Smooth muscle cell (in vitro differentiated cells): ENCODE measurements at regions not wholly inside any gene's neighbourhood (a gene's known extent, or its start where the extent isn't known, plus 50 kb on each side); places are given as distances from the start of the nearest gene placed in this dataset.

Experiments used
- DNase-seq: peaks from one replicate; lab custom pipeline; 2025; ENCODE audit not compliant: unreplicated experiment; lab: John Stamatoyannopoulos, UW
- H2AFZ ChIP-seq: fragments of 200-600 bp; sonication (generic); 2 replicates; pipeline ENCODE4 v1.6.0; 2016; ENCODE audit warnings: antibody characterized with exemption, low read depth, mild to moderate bottlenecking
- H3F3A ChIP-seq: fragments of 200-600 bp; sonication (generic); 2 replicates; pipeline ENCODE4 v1.6.0; 2017; ENCODE audit warnings: antibody characterized with exemption, low read depth
- H3K27ac ChIP-seq: fragments of 200-600 bp; sonication (generic); 2 replicates; pipeline ENCODE4 v1.5.1; 2016; ENCODE audit warnings: low read depth, mild to moderate bottlenecking
- H3K27me3 ChIP-seq: fragments of 200-600 bp; sonication (generic); 2 replicates; pipeline ENCODE4 v1.6.1; 2016; ENCODE audit warnings: low read depth, mild to moderate bottlenecking
- H3K36me3 ChIP-seq: fragments of 200-600 bp; sonication (generic); 2 replicates; pipeline ENCODE4 v1.5.1; 2016; ENCODE audit warnings: low read depth
- H3K4me1 ChIP-seq: fragments of 200-600 bp; sonication (generic); 2 replicates; pipeline ENCODE4 v1.5.1; 2016; ENCODE audit warnings: low read depth
- H3K4me2 ChIP-seq: fragments of 200-600 bp; sonication (generic); 2 replicates; pipeline ENCODE4 v1.6.0; 2016; ENCODE audit warnings: mild to moderate bottlenecking
- H3K4me3 ChIP-seq: fragments of 200-600 bp; sonication (generic); 2 replicates; pipeline ENCODE4 v1.5.1; 2016; ENCODE audit warnings: mild to moderate bottlenecking
- H3K79me2 ChIP-seq: fragments of 200-600 bp; sonication (generic); 2 replicates; pipeline ENCODE4 v1.6.0; 2016; ENCODE audit warnings: low read depth, mild to moderate bottlenecking
- H3K9ac ChIP-seq: fragments of 200-600 bp; sonication (generic); 2 replicates; pipeline ENCODE4 v1.6.0; 2016; ENCODE audit warnings: low read depth
- H3K9me3 ChIP-seq: fragments of 200-600 bp; sonication (generic); replicated peaks from 2 replicates; pipeline ENCODE4 v1.5.1; 2016; ENCODE audit warnings: low read depth
- H4K20me1 ChIP-seq: fragments of 200-600 bp; sonication (generic); 2 replicates; pipeline ENCODE4 v1.6.0; 2016; ENCODE audit warnings: low read depth
- CTCF ChIP-seq: fragments of 200-600 bp; sonication (generic); IDR thresholded peaks from 2 replicates; pipeline ENCODE4 v1.5.1; 2017; ENCODE audit warnings: borderline replicate concordance, mild to moderate bottlenecking, antibody characterized with exemption; ENCODE audit not compliant: insufficient read depth, poor library complexity, severe bottlenecking
- WGBS: methylation state at CpG from one replicate; pipeline ENCODE4 v1.1.7; 2016; ENCODE audit warnings: low lambda C conversion rate; 5-methylcytosine and 5-hydroxymethylcytosine counted together

GRCh38 chr20:62576815-62577489 lies 65.4 kb upstream of the SLCO4A1 start:
- Histone ChIP-seq H3K4me2 (no peak overlapping the region), H3K36me3 (no peaks in the 10 kb centered on the region), H3K4me1 (no peaks in the 10 kb centered on the region), H4K20me1 (no peaks in the 10 kb centered on the region), H3K27ac (no peak overlapping the region), H3F3A (no peaks in the 10 kb centered on the region), H3K9me3 (no peaks in the 10 kb centered on the region), H3K4me3 (no peak overlapping the region), H3K27me3 (peaks cover 13% of the 10 kb centered on the region), H2AFZ (no peak overlapping the region), H3K79me2 (no peaks in the 10 kb centered on the region), H3K9ac (no peak overlapping the region)
- TF ChIP-seq CTCF: no peak
- WGBS: 65% methylated on average over 15 of the region's 15 CpGs
- no peak for DNase-seq

- no peaks in the 10 kb centered on the region for H3K36me3 ChIP-seq
- TF ChIP-seq CTCF: no peak
- H2AFZ ChIP-seq: no peak overlapping the region
- no peaks in the 10 kb centered on the region for H3K79me2 ChIP-seq
- H3K27me3 ChIP-seq: peaks cover 13% of the 10 kb centered on the region
- H3K9ac ChIP-seq: no peak overlapping the region
- H3F3A ChIP-seq: no peaks in the 10 kb centered on the region
- H3K27ac ChIP-seq: no peak overlapping the region
- no peaks in the 10 kb centered on the region for H4K20me1 ChIP-seq
- H3K4me2 ChIP-seq: no peak overlapping the region
- no peaks in the 10 kb centered on the region for H3K9me3 ChIP-seq
- no peak for DNase-seq
- H3K4me1 ChIP-seq: no peaks in the 10 kb centered on the region
- H3K4me3 ChIP-seq: no peak overlapping the region
- 37% methylated on average over 10 of the region's 14 CpGs for WGBS
Observed at GRCh38 chr20:62577490-62577836, 64.8 kb upstream of the SLCO4A1 start.

GRCh38 chr20:62578294-62578897 lies 63.9 kb upstream of the SLCO4A1 start:
- H3K9ac ChIP-seq: no peak overlapping the region
- peaks cover 13% of the 10 kb centered on the region for H3K27me3 ChIP-seq
- no peaks in the 10 kb centered on the region for H3F3A ChIP-seq
- no peak overlapping the region for H3K4me3 ChIP-seq
- H3K36me3 ChIP-seq: no peaks in the 10 kb centered on the region
- H3K27ac ChIP-seq: no peak overlapping the region
- no peaks in the 10 kb centered on the region for H4K20me1 ChIP-seq
- H3K4me1 ChIP-seq: no peaks in the 10 kb centered on the region
- H3K9me3 ChIP-seq: no peaks in the 10 kb centered on the region
- 79% methylated on average over 20 of the region's 20 CpGs for WGBS
- TF ChIP-seq CTCF: no peak
- H2AFZ ChIP-seq: no peak overlapping the region
- H3K79me2 ChIP-seq: no peaks in the 10 kb centered on the region
- DNase-seq: no peak
- no peak overlapping the region for H3K4me2 ChIP-seq

- Histone ChIP-seq H3F3A (no peaks in the 10 kb centered on the region), H3K4me3 (no peak overlapping the region), H3K79me2 (no peaks in the 10 kb centered on the region), H4K20me1 (no peaks in the 10 kb centered on the region), H3K9me3 (no peaks in the 10 kb centered on the region), H3K36me3 (no peaks in the 10 kb centered on the region), H3K27me3 (peaks cover 8% of the 10 kb centered on the region), H2AFZ (no peak overlapping the region), H3K27ac (no peak overlapping the region), H3K9ac (no peak overlapping the region), H3K4me2 (no peak overlapping the region), H3K4me1 (no peaks in the 10 kb centered on the region)
- DNase-seq: no peak
- 77% methylated on average over 10 of the region's 10 CpGs for WGBS
- no peak for TF ChIP-seq CTCF
Observed at GRCh38 chr20:62580052-62580451, 62.3 kb upstream of the SLCO4A1 start.
